Prostate gland (tissue), 2 donors: ENCODE measurements at regions not wholly inside any gene's neighbourhood (a gene's known extent, or its start where the extent isn't known, plus 50 kb on each side); places are given as distances from the start of the nearest gene placed in this dataset.

Experiments
- DNase-seq: peaks from one replicate; pipeline ENCODE4 v3.0.0-alpha.2; 2019; ENCODE audit warnings: low spot score
- H3K27ac ChIP-seq, 2 donors: fragments of 200-600 bp; sonication (generic); 2 replicates each; pipeline ENCODE4 v1.5.1; 2017 to 2019
- H3K27me3 ChIP-seq: fragments of 200-600 bp; sonication (generic); replicated peaks from 2 replicates; pipeline ENCODE4 v1.5.1; 2019; ENCODE audit not compliant: insufficient read depth
- H3K36me3 ChIP-seq, 2 donors: fragments of 200-600 bp; sonication (generic); 1 replicate in 1 of 2; 2 replicates in 1 of 2; pipeline versions ENCODE4 v1.5.1 to v1.8.1; 2017 to 2019
- H3K4me1 ChIP-seq: fragments of 200-600 bp; sonication (generic); replicated peaks from 2 replicates; pipeline ENCODE4 v1.5.1; 2019
- H3K4me3 ChIP-seq, 2 donors: fragments of 200-600 bp; sonication (generic); 2 replicates each; pipeline ENCODE4 v1.5.1; 2017 to 2019
- H3K9me3 ChIP-seq: fragments of 200-600 bp; sonication (generic); 2 replicates; pipeline ENCODE4 v1.5.1; 2017
- POLR2A ChIP-seq: fragments of 450-650 bp; IDR thresholded peaks from one replicate; pipeline ENCODE4 v1.6.1; 2016; ENCODE audit warnings: antibody characterized with exemption, mild to moderate bottlenecking
- POLR2AphosphoS5 ChIP-seq: sonication (generic); formaldehyde crosslinking; IDR thresholded peaks from one replicate; pipeline ENCODE4 v1.6.1; 2017; ENCODE audit warnings: antibody characterized with exemption
- WGBS: methylation state at CpG from one replicate; pipeline ENCODE4 v1.1.5; 2018; 5-methylcytosine and 5-hydroxymethylcytosine counted together
- intact Hi-C: fragments of 100-400 bp; cut with DNase I; formaldehyde crosslinking; loops from one replicate; pipeline ENCODE4 v1.14.2; 2022
- TF ChIP-seq, protein P1 (sequence below), 4 experiments: fragments of 200-600 bp in 2 of 4; fragments of 450-650 bp in 2 of 4; sonication (generic) in 2 of 4; IDR thresholded peaks; 1 replicate in 3 of 4; 2 replicates in 1 of 4; pipeline ENCODE4 v1.5.1; 2016 to 2019; ENCODE audit warnings: antibody characterized with exemption in 4 of 4, mild to moderate bottlenecking in 2 of 4, moderate library complexity in 2 of 4

- H3K27me3 ChIP-seq: peaks cover 5% of the 10 kb centered on the region
- no peaks in the 10 kb centered on the region for H3K9me3 ChIP-seq
- H3K4me1 ChIP-seq: no peaks in the 10 kb centered on the region
- intact Hi-C loops: no loop called here
- WGBS: 38% methylated on average over 2 of the region's 2 CpGs
- H3K36me3 ChIP-seq: no peaks in the 10 kb centered on the region
- TF ChIP-seq POLR2AphosphoS5 (no peak), POLR2A (no peak)
- TF ChIP-seq, protein P1, sequence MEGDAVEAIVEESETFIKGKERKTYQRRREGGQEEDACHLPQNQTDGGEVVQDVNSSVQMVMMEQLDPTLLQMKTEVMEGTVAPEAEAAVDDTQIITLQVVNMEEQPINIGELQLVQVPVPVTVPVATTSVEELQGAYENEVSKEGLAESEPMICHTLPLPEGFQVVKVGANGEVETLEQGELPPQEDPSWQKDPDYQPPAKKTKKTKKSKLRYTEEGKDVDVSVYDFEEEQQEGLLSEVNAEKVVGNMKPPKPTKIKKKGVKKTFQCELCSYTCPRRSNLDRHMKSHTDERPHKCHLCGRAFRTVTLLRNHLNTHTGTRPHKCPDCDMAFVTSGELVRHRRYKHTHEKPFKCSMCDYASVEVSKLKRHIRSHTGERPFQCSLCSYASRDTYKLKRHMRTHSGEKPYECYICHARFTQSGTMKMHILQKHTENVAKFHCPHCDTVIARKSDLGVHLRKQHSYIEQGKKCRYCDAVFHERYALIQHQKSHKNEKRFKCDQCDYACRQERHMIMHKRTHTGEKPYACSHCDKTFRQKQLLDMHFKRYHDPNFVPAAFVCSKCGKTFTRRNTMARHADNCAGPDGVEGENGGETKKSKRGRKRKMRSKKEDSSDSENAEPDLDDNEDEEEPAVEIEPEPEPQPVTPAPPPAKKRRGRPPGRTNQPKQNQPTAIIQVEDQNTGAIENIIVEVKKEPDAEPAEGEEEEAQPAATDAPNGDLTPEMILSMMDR (IDR thresholded peaks at IDR 0.05): no peak
- DNase-seq: no peak
- H3K27ac ChIP-seq: no peak overlapping the region
- H3K4me3 ChIP-seq: no peak overlapping the region
Observed at GRCh38 chr12:65615118-65615517, 209.2 kb upstream of the HMGA2 start.

DNA sequence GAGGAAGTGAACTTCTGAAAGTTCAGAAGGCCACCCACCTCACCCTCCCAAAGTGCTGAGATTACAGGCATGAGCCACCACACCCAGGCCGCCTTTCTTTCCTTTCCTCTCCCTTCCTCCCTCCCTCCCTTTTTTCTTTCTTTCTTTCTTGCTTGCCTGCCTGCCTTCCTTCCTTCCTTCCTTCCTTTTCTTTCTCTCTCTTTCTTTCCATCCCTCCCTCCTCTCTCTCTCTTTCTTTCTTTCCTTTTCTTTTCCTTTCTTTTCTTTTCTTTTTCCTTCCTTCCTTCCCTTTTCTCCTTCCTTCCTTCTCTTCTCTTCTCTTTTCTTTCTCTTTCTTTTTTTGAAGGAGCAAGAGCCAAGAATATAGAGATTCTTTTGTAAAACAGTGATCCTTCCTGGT, 208.3 kb upstream of the HMGA2 start:
- Histone ChIP-seq H3K27ac (no peak overlapping the region), H3K36me3 (no peaks in the 10 kb centered on the region), H3K27me3 (peaks cover 5% of the 10 kb centered on the region), H3K4me3 (no peak overlapping the region), H3K9me3 (no peaks in the 10 kb centered on the region), H3K4me1 (no peaks in the 10 kb centered on the region)
- WGBS: 95% methylated on average over 1 of the region's 1 CpG
- intact Hi-C loops: no loop called here
- no peak for TF ChIP-seq POLR2AphosphoS5
- TF ChIP-seq, protein P1 (IDR thresholded peaks at IDR 0.05): no peak
- no peak for TF ChIP-seq POLR2A
- DNase-seq: no peak

DNA sequence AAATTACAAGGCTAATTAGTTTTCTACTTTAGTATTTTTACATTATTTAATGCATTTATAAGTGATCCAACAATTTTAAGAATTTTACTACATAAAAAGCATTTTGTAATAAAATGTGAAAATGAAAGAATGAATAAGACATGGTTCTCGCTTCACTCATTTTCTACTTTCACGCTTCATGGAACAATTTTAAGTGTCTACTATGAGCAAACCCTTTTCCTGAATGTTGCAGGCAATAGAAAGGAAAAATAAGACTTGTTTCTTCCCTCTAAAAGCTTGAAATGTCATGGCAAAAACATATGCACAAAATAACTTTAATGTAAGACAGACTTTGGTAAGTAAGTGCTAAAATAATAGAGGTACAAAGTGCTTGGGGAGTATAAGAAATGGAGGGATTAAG, 205.7 kb upstream of the HMGA2 start:
- no peaks in the 10 kb centered on the region for H3K36me3 ChIP-seq
- H3K27ac ChIP-seq: no peak overlapping the region
- TF ChIP-seq POLR2A (no peak), POLR2AphosphoS5 (no peak)
- TF ChIP-seq, protein P1 (IDR thresholded peaks at IDR 0.05): no peak
- H3K4me1 ChIP-seq: no peaks in the 10 kb centered on the region
- no peak for DNase-seq
- peaks cover 5% of the 10 kb centered on the region for H3K27me3 ChIP-seq
- WGBS: 94% methylated on average over 2 of the region's 2 CpGs
- intact Hi-C loops: no loop called here
- H3K4me3 ChIP-seq: no peak overlapping the region
- H3K9me3 ChIP-seq: no peaks in the 10 kb centered on the region

DNA sequence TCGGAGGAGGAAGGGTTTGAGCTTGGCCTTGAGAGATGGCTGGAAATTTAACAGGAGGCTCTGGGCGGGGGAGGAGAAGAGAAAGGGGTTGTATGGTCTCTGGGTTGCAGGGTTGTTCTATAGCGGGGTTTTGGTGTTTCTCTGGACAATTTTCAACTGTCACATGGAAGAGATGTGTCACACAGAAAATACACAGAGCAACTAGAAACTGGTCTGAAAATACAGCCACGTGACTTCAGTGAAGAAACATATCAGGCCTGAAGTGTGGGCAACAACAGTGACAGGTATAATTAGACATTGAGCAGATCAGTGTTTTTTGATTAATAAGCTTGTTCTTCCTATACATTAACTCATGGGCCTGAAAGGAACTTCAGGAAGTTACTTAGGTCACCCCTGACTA, 205.3 kb upstream of the HMGA2 start:
- peaks cover 5% of the 10 kb centered on the region for H3K27me3 ChIP-seq
- TF ChIP-seq POLR2AphosphoS5 (no peak), POLR2A (no peak)
- TF ChIP-seq, protein P1 (IDR thresholded peaks at IDR 0.05): no peak
- H3K36me3 ChIP-seq: no peaks in the 10 kb centered on the region
- no peak for DNase-seq
- 89% methylated on average over 4 of the region's 4 CpGs for WGBS
- intact Hi-C loops: no loop called here
- H3K9me3 ChIP-seq: no peaks in the 10 kb centered on the region
- H3K4me3 ChIP-seq: no peak overlapping the region
- H3K4me1 ChIP-seq: no peaks in the 10 kb centered on the region
- no peak overlapping the region for H3K27ac ChIP-seq

- Histone ChIP-seq H3K4me1 (no peaks in the 10 kb centered on the region), H3K4me3 (no peak overlapping the region), H3K27me3 (peaks cover 5% of the 10 kb centered on the region), H3K27ac (no peak overlapping the region), H3K9me3 (no peaks in the 10 kb centered on the region), H3K36me3 (no peaks in the 10 kb centered on the region)
- DNase-seq: no peak
- intact Hi-C loops: no loop called here
- no peak for TF ChIP-seq POLR2A
- TF ChIP-seq, protein P1 (IDR thresholded peaks at IDR 0.05): no peak
- no peak for TF ChIP-seq POLR2AphosphoS5
- WGBS: 50% methylated on average over 1 of the region's 1 CpG
Observed at GRCh38 chr12:65620046-65620445, 204.2 kb upstream of the HMGA2 start.
